SU-DHL-6 (cell line): ENCODE measurements at regions not wholly inside any gene's neighbourhood (a gene's known extent, or its start where the extent isn't known, plus 50 kb on each side); places are given as distances from the start of the nearest gene placed in this dataset.

Source experiments
- H2AFZ ChIP-seq: fragments of 200-600 bp; sonication (generic); 2 replicates; pipeline ENCODE4 v1.6.1; 2014; ENCODE audit warnings: low read depth, mild to moderate bottlenecking, moderate library complexity, mixed read lengths, antibody characterized with exemption, low read length; ENCODE audit not compliant: severe bottlenecking
- H3F3A ChIP-seq: fragments of 200-600 bp; shearing (Covaris generic); 2 replicates; pipeline ENCODE4 v1.6.0; 2016; ENCODE audit warnings: antibody characterized with exemption, mild to moderate bottlenecking; ENCODE audit not compliant: insufficient read depth
- H3K27ac ChIP-seq: fragments of 200-600 bp; sonication (generic); 2 replicates; pipeline ENCODE4 v1.5.1; 2016; ENCODE audit warnings: low read depth, mild to moderate bottlenecking, low read length, moderate library complexity, mixed read lengths
- H3K27me3 ChIP-seq: fragments of 200-600 bp; sonication (generic), shearing (Covaris generic); 2 replicates; pipeline ENCODE4 v1.6.0; 2014; ENCODE audit warnings: mild to moderate bottlenecking, low read length
- H3K36me3 ChIP-seq: fragments of 200-600 bp; sonication (generic); 2 replicates; pipeline ENCODE4 v1.6.1; 2014; ENCODE audit warnings: mild to moderate bottlenecking, low read length, mixed read lengths
- H3K4me2 ChIP-seq: fragments of 300-600, 200-600 bp; shearing (Covaris generic), sonication (generic); 2 replicates; pipeline ENCODE4 v1.6.0; 2014; ENCODE audit warnings: low read length, low read depth, mild to moderate bottlenecking; ENCODE audit not compliant: poor library complexity, severe bottlenecking
- H3K4me3 ChIP-seq: fragments of 200-600 bp; sonication (generic); 2 replicates; pipeline ENCODE4 v1.5.1; 2014; ENCODE audit warnings: antibody characterized with exemption, low read length, mild to moderate bottlenecking, mixed read lengths; ENCODE audit not compliant: insufficient read depth, poor library complexity, severe bottlenecking
- H3K79me2 ChIP-seq: fragments of 200-600 bp; sonication (generic); 2 replicates; pipeline ENCODE4 v1.6.1; 2014; ENCODE audit warnings: mild to moderate bottlenecking, low read length, moderate library complexity; ENCODE audit not compliant: insufficient read depth
- H3K9ac ChIP-seq: fragments of 200-600 bp; sonication (generic); 2 replicates; pipeline ENCODE4 v1.7.0; 2014; ENCODE audit warnings: mild to moderate bottlenecking, low read length
- H3K9me2 ChIP-seq: fragments of 200-600 bp; sonication (generic); replicated peaks from 2 replicates; pipeline ENCODE4 v1.6.1; 2014; ENCODE audit warnings: low read length; ENCODE audit not compliant: insufficient read depth
- H3K9me3 ChIP-seq: fragments of 200-600 bp; sonication (generic); 2 replicates; pipeline ENCODE4 v1.6.1; 2014; ENCODE audit warnings: low read length, mixed read lengths; ENCODE audit not compliant: insufficient read depth
- H4K20me1 ChIP-seq: fragments of 200-600 bp; sonication (generic); 2 replicates; pipeline ENCODE4 v1.6.1; 2014; ENCODE audit warnings: low read depth, mild to moderate bottlenecking, antibody characterized with exemption, low read length, moderate library complexity, mixed read lengths
- CTCF ChIP-seq: fragments of 200-600 bp; sonication (generic); IDR thresholded peaks from one replicate; pipeline ENCODE4 v1.5.1; 2017; ENCODE audit warnings: antibody characterized with exemption, mild to moderate bottlenecking, low read length, moderate library complexity; ENCODE audit not compliant: insufficient read depth, poor library complexity, severe bottlenecking
- EZH2phosphoT487 ChIP-seq: fragments of 200-600 bp; sonication (generic), shearing (Covaris generic); conservative IDR thresholded peaks from 2 replicates; pipeline ENCODE4 v1.6.1; 2018; ENCODE audit warnings: mild to moderate bottlenecking, antibody characterized with exemption, low read length, moderate library complexity, mixed read lengths

- no peak for TF ChIP-seq EZH2phosphoT487
- TF ChIP-seq CTCF: no peak
- no peaks in the 10 kb centered on the region for H3K36me3 ChIP-seq
- no peak overlapping the region for H2AFZ ChIP-seq
- no peaks in the 10 kb centered on the region for H4K20me1 ChIP-seq
- no peak overlapping the region for H3K4me3 ChIP-seq
- H3K27ac ChIP-seq: no peak overlapping the region
- H3K9ac ChIP-seq: no peak overlapping the region
- H3K79me2 ChIP-seq: no peaks in the 10 kb centered on the region
- H3F3A ChIP-seq: no peaks in the 10 kb centered on the region
- no peak overlapping the region for H3K4me2 ChIP-seq
- no peaks in the 10 kb centered on the region for H3K9me2 ChIP-seq
- H3K9me3 ChIP-seq: no peaks in the 10 kb centered on the region
- no peaks in the 10 kb centered on the region for H3K27me3 ChIP-seq
These were observed 290.7 kb downstream of the NFIB start for GRCh38 chr9:14023285-14023684.

- Histone ChIP-seq H3K79me2 (no peaks in the 10 kb centered on the region), H3K9ac (no peak overlapping the region), H3K27me3 (no peaks in the 10 kb centered on the region), H3K36me3 (no peaks in the 10 kb centered on the region), H3K4me2 (no peak overlapping the region), H3K27ac (no peak overlapping the region), H3K9me3 (no peaks in the 10 kb centered on the region), H3K4me3 (no peak overlapping the region), H4K20me1 (no peaks in the 10 kb centered on the region), H2AFZ (no peak overlapping the region), H3F3A (no peaks in the 10 kb centered on the region), H3K9me2 (no peaks in the 10 kb centered on the region)
- no peak for TF ChIP-seq EZH2phosphoT487
- TF ChIP-seq CTCF: no peak
These were observed 291.9 kb downstream of the NFIB start for GRCh38 chr9:14021871-14022525.

- H3K4me3 ChIP-seq: no peak overlapping the region
- H3K9me3 ChIP-seq: no peaks in the 10 kb centered on the region
- H2AFZ ChIP-seq: no peak overlapping the region
- no peak overlapping the region for H3K27ac ChIP-seq
- no peaks in the 10 kb centered on the region for H3K79me2 ChIP-seq
- H4K20me1 ChIP-seq: no peaks in the 10 kb centered on the region
- no peaks in the 10 kb centered on the region for H3F3A ChIP-seq
- no peak for TF ChIP-seq CTCF
- TF ChIP-seq EZH2phosphoT487: no peak
- H3K9ac ChIP-seq: no peak overlapping the region
- H3K9me2 ChIP-seq: no peaks in the 10 kb centered on the region
- H3K36me3 ChIP-seq: no peaks in the 10 kb centered on the region
- no peak overlapping the region for H3K4me2 ChIP-seq
- no peaks in the 10 kb centered on the region for H3K27me3 ChIP-seq
These were observed 295.9 kb downstream of the NFIB start for GRCh38 chr9:14018081-14018480.
